ENCODE measurements at regions not wholly inside any gene's neighbourhood (a gene's known extent, or its start where the extent isn't known, plus 50 kb on each side); places are given as distances from the start of the nearest gene placed in this dataset.

DNA sequence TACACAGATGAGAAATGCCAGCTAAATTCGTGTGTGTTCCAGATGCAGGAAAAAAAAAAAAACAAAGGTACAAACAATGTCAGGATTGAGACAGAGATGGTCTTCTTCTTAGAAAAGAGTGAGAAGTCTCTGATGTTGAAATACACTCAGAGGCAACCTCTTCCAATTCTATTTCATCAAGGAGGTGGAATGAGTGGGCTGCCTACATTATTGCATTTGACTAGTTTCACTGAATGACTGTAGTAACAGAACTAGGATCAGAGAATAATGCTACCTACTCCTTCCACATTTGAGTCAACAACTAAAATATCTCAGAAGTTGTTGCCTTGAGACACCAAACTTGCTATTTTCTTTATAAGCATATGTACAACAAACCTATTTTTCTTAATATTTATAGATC, 1332.2 kb upstream of the FLRT2 start:
- H3K27me3 ChIP-seq: no peaks in the 10 kb centered on the region
- H3K27ac ChIP-seq: no peak overlapping the region
- DNase-seq: no peak
- TF ChIP-seq, protein P1, sequence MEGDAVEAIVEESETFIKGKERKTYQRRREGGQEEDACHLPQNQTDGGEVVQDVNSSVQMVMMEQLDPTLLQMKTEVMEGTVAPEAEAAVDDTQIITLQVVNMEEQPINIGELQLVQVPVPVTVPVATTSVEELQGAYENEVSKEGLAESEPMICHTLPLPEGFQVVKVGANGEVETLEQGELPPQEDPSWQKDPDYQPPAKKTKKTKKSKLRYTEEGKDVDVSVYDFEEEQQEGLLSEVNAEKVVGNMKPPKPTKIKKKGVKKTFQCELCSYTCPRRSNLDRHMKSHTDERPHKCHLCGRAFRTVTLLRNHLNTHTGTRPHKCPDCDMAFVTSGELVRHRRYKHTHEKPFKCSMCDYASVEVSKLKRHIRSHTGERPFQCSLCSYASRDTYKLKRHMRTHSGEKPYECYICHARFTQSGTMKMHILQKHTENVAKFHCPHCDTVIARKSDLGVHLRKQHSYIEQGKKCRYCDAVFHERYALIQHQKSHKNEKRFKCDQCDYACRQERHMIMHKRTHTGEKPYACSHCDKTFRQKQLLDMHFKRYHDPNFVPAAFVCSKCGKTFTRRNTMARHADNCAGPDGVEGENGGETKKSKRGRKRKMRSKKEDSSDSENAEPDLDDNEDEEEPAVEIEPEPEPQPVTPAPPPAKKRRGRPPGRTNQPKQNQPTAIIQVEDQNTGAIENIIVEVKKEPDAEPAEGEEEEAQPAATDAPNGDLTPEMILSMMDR (IDR thresholded peaks at IDR 0.05): no peak
- TF ChIP-seq EP300 (IDR thresholded peaks at IDR 0.05; ENCODE audit: low read depth) (no peak), POLR2AphosphoS5 (IDR thresholded peaks at IDR 0.05) (no peak), POLR2A (IDR thresholded peaks at IDR 0.05) (no peak)
- H3K36me3 ChIP-seq: no peaks in the 10 kb centered on the region
- H3K9me3 ChIP-seq: no peaks in the 10 kb centered on the region
- in situ Hi-C loops (cut with MboI; ENCODE audit: low pct_ligation_motif_present in 1 of 4, low pct_unique_long_range_greater_than_20kb in 1 of 4, low sequenced_read_pairs in 3 of 4): no loop called here
- no peaks in the 10 kb centered on the region for H3K4me1 ChIP-seq
- intact Hi-C loops (cut with DNase I; ENCODE audit: low total_unique reads): no loop called here
- H3K4me3 ChIP-seq: no peak overlapping the region
- 67 to 70% methylated on average over 1 of the region's 1 CpG for WGBS, 2 donors (ENCODE audit: low coverage in 1 of 2)

DNA sequence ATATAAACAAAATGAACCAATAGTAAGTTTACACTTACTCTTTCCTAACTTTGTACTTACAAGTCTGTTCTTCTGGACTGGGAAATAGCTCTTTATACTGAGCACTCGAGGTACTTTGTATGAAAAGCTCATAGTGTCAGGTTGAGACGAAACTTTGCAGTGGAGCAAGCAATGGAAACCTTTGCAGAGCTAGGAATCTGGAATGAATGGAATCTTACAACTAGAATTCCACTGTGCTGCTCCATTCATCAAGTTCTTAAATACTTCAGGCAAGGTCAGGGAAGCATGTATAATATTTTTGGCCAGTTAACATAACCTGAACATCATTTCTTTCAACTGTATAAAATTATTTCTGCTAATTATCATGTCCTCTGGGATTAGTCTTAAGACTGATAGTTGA, 1327.5 kb upstream of the FLRT2 start:
- Histone ChIP-seq H3K9me3 (no peaks in the 10 kb centered on the region), H3K4me1 (no peaks in the 10 kb centered on the region), H3K4me3 (no peak overlapping the region), H3K36me3 (no peaks in the 10 kb centered on the region), H3K27ac (no peak overlapping the region), H3K27me3 (no peaks in the 10 kb centered on the region)
- intact Hi-C loops (cut with DNase I; ENCODE audit: low total_unique reads): no loop called here
- in situ Hi-C loops (cut with MboI; ENCODE audit: low pct_ligation_motif_present in 1 of 4, low pct_unique_long_range_greater_than_20kb in 1 of 4, low sequenced_read_pairs in 3 of 4): no loop called here
- no peak for DNase-seq
- TF ChIP-seq POLR2AphosphoS5 (IDR thresholded peaks at IDR 0.05) (no peak), EP300 (IDR thresholded peaks at IDR 0.05; ENCODE audit: low read depth) (no peak), POLR2A (IDR thresholded peaks at IDR 0.05) (no peak)
- TF ChIP-seq, protein P1 (IDR thresholded peaks at IDR 0.05): no peak
- WGBS, 2 donors (ENCODE audit: low coverage in 1 of 2): 39 to 51% methylated on average over 2 of the region's 2 CpGs

DNA sequence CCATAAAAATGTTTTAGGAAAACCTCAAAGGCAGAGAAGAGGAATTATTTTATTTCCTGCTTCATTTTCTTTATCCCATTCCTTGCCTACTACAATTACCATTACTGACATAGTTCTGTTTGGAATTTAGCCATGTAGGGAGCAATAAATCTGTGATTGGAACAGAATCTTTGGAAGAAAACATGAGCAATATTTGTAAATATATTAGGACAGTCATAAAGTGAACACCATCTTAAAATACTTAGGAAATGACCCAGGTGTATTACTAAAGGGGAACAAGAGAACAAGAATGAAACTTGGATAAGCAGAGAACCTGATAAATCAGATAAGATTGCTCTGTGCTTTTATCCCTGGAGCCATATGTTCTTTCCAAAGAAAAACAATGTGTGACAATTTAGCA, 1326.0 kb upstream of the FLRT2 start:
- no peaks in the 10 kb centered on the region for H3K27me3 ChIP-seq
- H3K4me3 ChIP-seq: no peak overlapping the region
- no peak overlapping the region for H3K27ac ChIP-seq
- DNase-seq: no peak
- intact Hi-C loops (cut with DNase I; ENCODE audit: low total_unique reads): no loop called here
- no peaks in the 10 kb centered on the region for H3K4me1 ChIP-seq
- in situ Hi-C loops (cut with MboI; ENCODE audit: low pct_ligation_motif_present in 1 of 4, low pct_unique_long_range_greater_than_20kb in 1 of 4, low sequenced_read_pairs in 3 of 4): no loop called here
- no peaks in the 10 kb centered on the region for H3K36me3 ChIP-seq
- H3K9me3 ChIP-seq: no peaks in the 10 kb centered on the region
- TF ChIP-seq POLR2A (IDR thresholded peaks at IDR 0.05): no peak
- TF ChIP-seq, protein P1 (IDR thresholded peaks at IDR 0.05): no peak
- TF ChIP-seq EP300 (IDR thresholded peaks at IDR 0.05; ENCODE audit: low read depth): no peak

DNA sequence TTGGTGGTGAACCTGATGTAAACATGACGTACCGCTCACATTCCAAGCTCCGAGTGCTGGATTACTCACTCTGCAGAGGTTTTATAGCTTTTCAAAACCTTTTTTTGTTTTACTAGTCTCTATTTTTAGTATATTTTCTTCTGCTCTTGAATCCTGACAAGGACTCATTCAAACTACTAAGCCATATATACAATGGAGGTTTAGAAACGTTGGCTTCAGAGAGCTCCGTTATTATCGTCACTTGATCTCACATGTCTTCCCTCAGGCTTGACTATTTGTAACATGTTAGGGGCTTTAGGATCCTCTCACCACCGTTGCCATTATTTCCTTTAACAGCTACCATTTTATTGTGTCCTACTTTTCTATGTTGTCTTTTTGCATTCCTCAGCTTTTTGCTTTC, 1321.5 kb upstream of the FLRT2 start:
- no peak overlapping the region for H3K4me3 ChIP-seq
- no peaks in the 10 kb centered on the region for H3K4me1 ChIP-seq
- in situ Hi-C loops (cut with MboI; ENCODE audit: low pct_ligation_motif_present in 1 of 4, low pct_unique_long_range_greater_than_20kb in 1 of 4, low sequenced_read_pairs in 3 of 4): no loop called here
- H3K9me3 ChIP-seq: no peaks in the 10 kb centered on the region
- no peaks in the 10 kb centered on the region for H3K27me3 ChIP-seq
- no peak for DNase-seq
- no peak overlapping the region for H3K27ac ChIP-seq
- WGBS, 2 donors (ENCODE audit: low coverage in 1 of 2): 82 to 100% methylated on average over 1 to 7 of the region's 7 CpGs
- intact Hi-C loops (cut with DNase I; ENCODE audit: low total_unique reads): no loop called here
- H3K36me3 ChIP-seq: no peaks in the 10 kb centered on the region
- TF ChIP-seq EP300 (IDR thresholded peaks at IDR 0.05; ENCODE audit: low read depth) (no peak), POLR2A (IDR thresholded peaks at IDR 0.05) (no peak), POLR2AphosphoS5 (IDR thresholded peaks at IDR 0.05) (no peak)
- TF ChIP-seq, protein P1 (IDR thresholded peaks at IDR 0.05): no peak

Measured in transverse colon (tissue), 4 donors.